ENCODE measurements at regions not wholly inside any gene's neighbourhood (a gene's known extent, or its start where the extent isn't known, plus 50 kb on each side); places are given as distances from the start of the nearest gene placed in this dataset.

- H3K36me3 Mint-ChIP-seq (ENCODE audit: unreplicated experiment): no peaks in the 10 kb centered on the region
- H3K27ac Mint-ChIP-seq (ENCODE audit: unreplicated experiment): no peak overlapping the region
- no peaks in the 10 kb centered on the region for H3K9me3 Mint-ChIP-seq (ENCODE audit: unreplicated experiment)
- peaks cover 3% of the 10 kb centered on the region for H3K27me3 Mint-ChIP-seq (ENCODE audit: unreplicated experiment)
- DNase-seq (ENCODE audit: extremely low spot score, unreplicated experiment): no peak
- no peak for TF ChIP-seq CTCF (IDR thresholded peaks at IDR 0.05)
- H3K4me3 Mint-ChIP-seq (ENCODE audit: unreplicated experiment): no peak overlapping the region
- no peaks in the 10 kb centered on the region for H3K4me1 Mint-ChIP-seq (ENCODE audit: unreplicated experiment)
Measured at GRCh38 chr11:37574361-37574760, 976.3 kb upstream of the RAG2 start.

DNA sequence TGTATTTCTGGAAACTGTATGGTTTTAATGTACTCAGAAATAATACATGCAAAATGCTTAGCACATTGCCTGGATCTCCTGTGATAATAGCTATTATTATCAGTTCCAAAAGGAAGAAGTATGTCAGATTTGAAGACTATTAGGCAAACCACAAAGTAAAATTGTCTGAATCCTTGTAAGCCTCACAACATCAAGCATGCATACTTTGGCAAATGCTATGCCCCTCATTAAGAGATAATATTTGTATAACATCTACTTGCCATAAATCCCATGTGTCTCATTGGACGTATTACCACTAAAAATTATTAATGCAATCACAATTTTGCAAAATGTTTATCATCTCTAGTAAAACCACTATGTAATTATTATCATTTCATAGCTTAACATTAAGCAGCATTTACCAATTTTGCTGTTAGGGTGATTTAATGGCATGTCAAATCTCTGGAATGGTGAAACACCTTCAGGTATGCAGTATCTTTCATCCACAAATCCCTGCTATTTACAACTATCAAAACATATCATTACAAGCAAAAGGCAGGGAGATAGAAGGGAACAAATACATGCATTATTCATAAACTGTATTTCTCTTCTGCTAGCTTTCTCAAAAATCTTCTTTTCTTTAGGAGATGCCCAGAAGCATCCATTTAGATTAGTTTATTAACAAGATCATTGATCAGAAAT is 974.6 kb upstream of the RAG2 start:
- DNase-seq (ENCODE audit: extremely low spot score, unreplicated experiment): no peak
- TF ChIP-seq CTCF (IDR thresholded peaks at IDR 0.05): no peak
- no peaks in the 10 kb centered on the region for H3K9me3 Mint-ChIP-seq (ENCODE audit: unreplicated experiment)
- H3K4me3 Mint-ChIP-seq (ENCODE audit: unreplicated experiment): no peak overlapping the region
- no peak overlapping the region for H3K27ac Mint-ChIP-seq (ENCODE audit: unreplicated experiment)
- no peaks in the 10 kb centered on the region for H3K36me3 Mint-ChIP-seq (ENCODE audit: unreplicated experiment)
- peaks cover 3% of the 10 kb centered on the region for H3K27me3 Mint-ChIP-seq (ENCODE audit: unreplicated experiment)
- no peaks in the 10 kb centered on the region for H3K4me1 Mint-ChIP-seq (ENCODE audit: unreplicated experiment)

DNA sequence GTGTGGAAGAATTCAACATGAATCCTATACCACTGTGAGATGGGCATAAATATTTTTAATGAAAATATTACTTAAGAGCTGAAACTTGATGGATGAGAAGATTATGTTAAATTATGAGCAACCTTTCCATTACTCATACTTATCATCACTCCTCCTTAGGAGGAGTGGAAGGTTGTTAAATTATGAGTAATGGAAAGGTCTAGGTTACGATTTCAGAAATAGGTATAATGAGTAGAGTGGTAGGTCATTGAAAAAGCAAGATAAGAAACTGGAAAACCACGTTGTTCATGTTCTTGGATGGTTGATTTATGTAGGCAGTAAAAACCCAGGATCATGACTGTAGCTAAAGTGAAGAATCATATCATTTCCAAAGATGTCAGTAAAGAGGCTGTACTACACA is 973.2 kb upstream of the RAG2 start:
- no peak for TF ChIP-seq CTCF (IDR thresholded peaks at IDR 0.05)
- H3K9me3 Mint-ChIP-seq (ENCODE audit: unreplicated experiment): no peaks in the 10 kb centered on the region
- H3K27ac Mint-ChIP-seq (ENCODE audit: unreplicated experiment): no peak overlapping the region
- H3K4me1 Mint-ChIP-seq (ENCODE audit: unreplicated experiment): no peaks in the 10 kb centered on the region
- peaks cover 3% of the 10 kb centered on the region for H3K27me3 Mint-ChIP-seq (ENCODE audit: unreplicated experiment)
- no peak for DNase-seq (ENCODE audit: extremely low spot score, unreplicated experiment)
- H3K4me3 Mint-ChIP-seq (ENCODE audit: unreplicated experiment): no peak overlapping the region
- H3K36me3 Mint-ChIP-seq (ENCODE audit: unreplicated experiment): no peaks in the 10 kb centered on the region

DNA sequence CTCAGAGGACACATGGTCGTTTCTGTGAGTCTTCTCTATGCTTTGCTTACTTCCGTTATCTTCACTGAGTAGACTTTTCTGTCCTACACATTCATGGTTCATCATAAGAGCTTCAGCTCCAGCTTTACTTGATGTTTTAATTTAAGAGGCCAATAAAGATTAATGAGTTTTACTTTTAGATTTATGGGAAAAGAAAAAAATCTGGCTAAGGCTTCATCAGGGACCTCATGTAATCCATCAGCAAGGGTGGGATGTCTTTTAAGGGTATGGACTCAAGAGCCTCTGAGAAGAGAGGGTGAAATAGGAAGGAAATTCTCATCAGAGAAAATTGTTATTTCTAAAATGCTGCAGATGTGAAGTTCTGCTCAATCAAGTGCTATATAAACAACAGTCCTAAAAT is 963.0 kb upstream of the RAG2 start:
- Mint-ChIP-seq H3K27ac (ENCODE audit: unreplicated experiment) (no peak overlapping the region), H3K4me1 (ENCODE audit: unreplicated experiment) (no peaks in the 10 kb centered on the region), H3K4me3 (ENCODE audit: unreplicated experiment) (no peak overlapping the region), H3K36me3 (ENCODE audit: unreplicated experiment) (no peaks in the 10 kb centered on the region), H3K27me3 (ENCODE audit: unreplicated experiment) (peaks cover 3% of the 10 kb centered on the region), H3K9me3 (ENCODE audit: unreplicated experiment) (no peaks in the 10 kb centered on the region)
- DNase-seq (ENCODE audit: extremely low spot score, unreplicated experiment): no peak
- no peak for TF ChIP-seq CTCF (IDR thresholded peaks at IDR 0.05)

DNA sequence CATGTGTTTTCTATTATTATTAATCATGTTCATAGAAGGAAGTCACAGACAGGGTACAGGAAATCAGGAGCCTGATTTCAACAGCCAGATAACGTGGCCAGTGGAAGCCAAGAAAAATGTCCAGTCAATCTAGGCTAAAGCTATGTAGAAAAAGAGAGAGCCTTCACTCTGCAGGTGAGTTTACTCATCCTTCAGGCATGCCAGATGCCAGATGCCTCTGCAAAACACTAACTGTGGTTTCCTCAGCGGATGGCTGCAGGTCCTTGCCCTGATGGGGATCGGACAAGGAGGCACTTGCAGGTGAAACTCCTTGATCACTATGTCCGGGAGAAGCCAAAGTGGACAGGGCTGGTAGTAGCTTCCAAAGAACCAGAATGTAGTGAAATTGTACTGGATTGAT is 962.3 kb upstream of the RAG2 start:
- no peak for TF ChIP-seq CTCF (IDR thresholded peaks at IDR 0.05)
- H3K4me3 Mint-ChIP-seq (ENCODE audit: unreplicated experiment): no peak overlapping the region
- no peak for DNase-seq (ENCODE audit: extremely low spot score, unreplicated experiment)
- no peak overlapping the region for H3K27ac Mint-ChIP-seq (ENCODE audit: unreplicated experiment)
- H3K9me3 Mint-ChIP-seq (ENCODE audit: unreplicated experiment): no peaks in the 10 kb centered on the region
- no peaks in the 10 kb centered on the region for H3K36me3 Mint-ChIP-seq (ENCODE audit: unreplicated experiment)
- peaks cover 3% of the 10 kb centered on the region for H3K27me3 Mint-ChIP-seq (ENCODE audit: unreplicated experiment)
- no peaks in the 10 kb centered on the region for H3K4me1 Mint-ChIP-seq (ENCODE audit: unreplicated experiment)

Data from osteocyte (in vitro differentiated cells).